Body of pancreas (tissue), 4 donors: ENCODE measurements at regions not wholly inside any gene's neighbourhood (a gene's known extent, or its start where the extent isn't known, plus 50 kb on each side); places are given as distances from the start of the nearest gene placed in this dataset.
A peak's percentile ranks its signal among the peaks of the same experiment; 100 is the strongest.

Experiments
- ATAC-seq: fragments of 150-250 bp; one replicate; pipeline ENCODE4 v1.9.1; 2016
- DNase-seq, 4 donors: peaks; one replicate each; pipeline ENCODE4 v3.0.0-alpha.2; 2019
- H3K27ac ChIP-seq, 4 donors: fragments of 200-600 bp; sonication (generic); 1 replicate in 3 of 4; 2 replicates in 1 of 4; pipeline versions ENCODE4 v1.5.1 to v1.6.1; 2016 to 2019; ENCODE audit warnings: mild to moderate bottlenecking in 1 of 4, mixed read lengths in 1 of 4, moderate library complexity in 1 of 4
- H3K27me3 ChIP-seq, 2 donors: fragments of 200-600 bp; sonication (generic); one replicate each; pipeline ENCODE4 v1.6.0; 2016; ENCODE audit warnings: mild to moderate bottlenecking in 1 of 2
- H3K36me3 ChIP-seq, 2 donors: fragments of 200-600 bp; sonication (generic); replicated peaks in 1 of 2; 2 replicates each; pipeline ENCODE4 v1.5.1; 2016; ENCODE audit warnings: low read depth in 2 of 2; ENCODE audit not compliant: insufficient read depth in 1 of 2
- H3K4me1 ChIP-seq: fragments of 200-600 bp; sonication (generic); one replicate; pipeline ENCODE4 v1.6.0; 2016
- H3K4me3 ChIP-seq, 2 donors: fragments of 200-600 bp; sonication (generic); 1 replicate in 1 of 2; 2 replicates in 1 of 2; pipeline ENCODE4 v1.5.1; 2016 to 2019
- H3K9me3 ChIP-seq, 3 donors: fragments of 200-600 bp; sonication (generic); 1 replicate in 2 of 3; 2 replicates in 1 of 3; pipeline ENCODE4 v1.5.1; 2016
- CTCF ChIP-seq, 7 experiments: fragments of 450-650 bp in 4 of 7; fragments of 200-600 bp in 3 of 7; sonication (generic) in 3 of 7; IDR thresholded peaks; one replicate each; pipeline ENCODE4 v1.5.1; 2016 to 2019; ENCODE audit warnings: antibody characterized with exemption in 7 of 7
- POLR2A ChIP-seq, 3 donors: fragments of 450-650 bp; IDR thresholded peaks; one replicate each; pipeline ENCODE4 v1.6.1; 2016; ENCODE audit warnings: antibody characterized with exemption in 3 of 3, mild to moderate bottlenecking in 2 of 3
- WGBS, 2 donors: methylation state at CpG; one replicate each; pipeline ENCODE4 v1.1.5; 2017; 5-methylcytosine and 5-hydroxymethylcytosine counted together
- intact Hi-C: fragments of 100-400 bp; cut with DNase I; formaldehyde crosslinking; loops from one replicate; pipeline ENCODE4 v1.15.1; 2023

GRCh38 chr14:44782775-44783238 lies 178.9 kb downstream of the KLHL28 start:
- H3K27me3 ChIP-seq, result no peaks in the 10 kb centered on the region
- no peak overlapping the region for H3K27ac ChIP-seq
- H3K4me1 ChIP-seq, result peaks cover 11% of the 10 kb centered on the region
- WGBS, 2 donors, result 7 to 21% methylated on average over 1 of the region's 1 CpG
- TF ChIP-seq CTCF (IDR thresholded peaks at IDR 0.05), result no peak
- no peak for TF ChIP-seq POLR2A (IDR thresholded peaks at IDR 0.05)
- DNase-seq (no peak), ATAC-seq (peak; percentile 73)
- H3K9me3 ChIP-seq, result no peaks in the 10 kb centered on the region
- no peak overlapping the region for H3K4me3 ChIP-seq
- intact Hi-C loops, result no loop called here
- H3K36me3 ChIP-seq, result no peaks in the 10 kb centered on the region

GRCh38 chr14:44780989-44781388 lies 180.8 kb downstream of the KLHL28 start:
- no peak for ATAC-seq

GRCh38 chr14:44778604-44779003 lies 183.1 kb downstream of the KLHL28 start:
- Histone ChIP-seq H3K27me3 (no peaks in the 10 kb centered on the region), H3K36me3 (no peaks in the 10 kb centered on the region), H3K4me1 (peaks cover 11% of the 10 kb centered on the region), H3K9me3 (no peaks in the 10 kb centered on the region), H3K4me3 (no peak overlapping the region), H3K27ac (no peak overlapping the region)
- ATAC-seq, result no peak
- TF ChIP-seq CTCF (IDR thresholded peaks at IDR 0.05) (no peak), POLR2A (IDR thresholded peaks at IDR 0.05) (no peak)
- intact Hi-C loops, result no loop called here
- WGBS, 2 donors, result 42 to 45% methylated on average over 2 of the region's 2 CpGs
- no peak for DNase-seq

More at GRCh38 chr14:44780989-44781388, 180.8 kb downstream of the KLHL28 start:
- WGBS, 2 donors, result 44 to 46% methylated on average over 3 of the region's 3 CpGs
- intact Hi-C loops, result no loop called here
- Histone ChIP-seq H3K27ac (no peak overlapping the region), H3K4me1 (peaks cover 11% of the 10 kb centered on the region), H3K36me3 (no peaks in the 10 kb centered on the region), H3K9me3 (no peaks in the 10 kb centered on the region), H3K4me3 (no peak overlapping the region), H3K27me3 (no peaks in the 10 kb centered on the region)
- DNase-seq, result no peak
- TF ChIP-seq POLR2A (IDR thresholded peaks at IDR 0.05) (no peak), CTCF (IDR thresholded peaks at IDR 0.05) (no peak)

- peaks cover 4% of the 10 kb centered on the region for H3K4me1 ChIP-seq
- H3K27me3 ChIP-seq, result no peaks in the 10 kb centered on the region
- H3K4me3 ChIP-seq, result no peak overlapping the region
- H3K9me3 ChIP-seq, result no peaks in the 10 kb centered on the region
- DNase-seq, result no peak
- no peak for ATAC-seq
- TF ChIP-seq CTCF (IDR thresholded peaks at IDR 0.05), result no peak
- no peak for TF ChIP-seq POLR2A (IDR thresholded peaks at IDR 0.05)
- intact Hi-C loops, result no loop called here
- WGBS, 2 donors, result 62 to 69% methylated on average over 5 of the region's 5 CpGs
- H3K36me3 ChIP-seq, result no peaks in the 10 kb centered on the region
- H3K27ac ChIP-seq, result no peak overlapping the region
Measured at GRCh38 chr14:44777584-44777983, 184.2 kb downstream of the KLHL28 start.

- Histone ChIP-seq H3K9me3 (no peaks in the 10 kb centered on the region), H3K4me3 (no peak overlapping the region), H3K36me3 (no peaks in the 10 kb centered on the region), H3K4me1 (peaks cover 12% of the 10 kb centered on the region), H3K27ac (no peak overlapping the region), H3K27me3 (no peaks in the 10 kb centered on the region)
- 77 to 81% methylated on average over 3 of the region's 3 CpGs for WGBS, 2 donors
- ATAC-seq (no peak), DNase-seq (no peak)
- intact Hi-C loops, result no loop called here
- no peak for TF ChIP-seq POLR2A (IDR thresholded peaks at IDR 0.05)
- no peak for TF ChIP-seq CTCF (IDR thresholded peaks at IDR 0.05)
Measured at GRCh38 chr14:44775248-44775647, 186.5 kb downstream of the KLHL28 start.
